Retinal pigment epithelial cell (primary cell): ENCODE measurements at regions not wholly inside any gene's neighbourhood (a gene's known extent, or its start where the extent isn't known, plus 50 kb on each side); places are given as distances from the start of the nearest gene placed in this dataset.

Experiments
- DNase-seq: peaks from one replicate; pipeline ENCODE4 v3.0.0-alpha.2; 2010; ENCODE audit warnings: low read depth
- H3K4me3 ChIP-seq: 2 replicates; pipeline ENCODE4 v1.5.1; 2011; ENCODE audit warnings: mild to moderate bottlenecking, low read length, control low read depth, moderate library complexity
- CTCF ChIP-seq: conservative IDR thresholded peaks from 2 replicates; pipeline ENCODE4 v1.5.1; 2011; ENCODE audit warnings: low read depth, low read length, control low read depth, inconsistent platforms

DNA sequence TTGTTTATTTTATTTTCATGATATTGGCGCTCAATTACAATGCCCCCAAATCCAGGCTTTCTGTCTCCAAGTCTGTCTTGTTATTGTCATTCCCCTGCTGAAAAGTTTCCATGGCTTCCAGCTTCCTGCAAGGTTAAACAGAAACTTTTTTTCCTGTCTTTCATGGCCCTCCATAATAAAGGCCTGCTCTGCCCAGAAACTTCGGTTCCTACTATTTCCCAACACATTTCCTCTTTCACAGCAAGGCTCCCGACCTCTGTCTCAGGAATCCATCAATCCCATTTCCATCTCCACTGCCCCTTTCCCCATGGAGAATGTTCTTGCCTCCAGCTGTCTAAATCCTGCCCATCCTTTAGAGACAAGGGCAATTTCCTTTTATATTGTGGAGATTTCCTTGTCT, 365.2 kb upstream of the JARID2 start:
- H3K4me3 ChIP-seq, result no peak overlapping the region
- no peak for DNase-seq
- no peak for TF ChIP-seq CTCF

DNA sequence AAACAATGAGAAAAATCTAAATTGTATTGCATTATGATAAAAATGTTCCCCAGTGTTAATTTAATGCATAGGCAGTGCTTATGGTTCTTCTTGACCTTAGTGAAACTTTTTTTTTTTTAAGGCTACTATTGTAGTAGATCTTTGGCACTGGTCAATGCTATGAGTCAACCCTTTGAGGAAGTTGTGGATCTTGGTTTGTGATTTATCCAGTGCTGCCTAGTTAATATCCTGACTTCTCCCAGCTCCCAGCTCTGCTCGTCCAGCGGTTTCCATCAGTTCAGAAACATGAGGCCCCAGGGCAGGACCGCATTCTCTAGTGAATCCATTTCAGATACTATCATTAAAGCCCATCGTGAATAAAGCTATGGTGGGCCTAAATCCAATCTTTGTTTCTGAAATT, 364.5 kb upstream of the JARID2 start:
- H3K4me3 ChIP-seq, result no peak overlapping the region
- no peak for TF ChIP-seq CTCF
- no peak for DNase-seq

GRCh38 chr6:14882394-14883026, 363.4 kb upstream of the JARID2 start:
- DNase-seq, result no peak
- no peak overlapping the region for H3K4me3 ChIP-seq
- TF ChIP-seq CTCF, result no peak

DNA sequence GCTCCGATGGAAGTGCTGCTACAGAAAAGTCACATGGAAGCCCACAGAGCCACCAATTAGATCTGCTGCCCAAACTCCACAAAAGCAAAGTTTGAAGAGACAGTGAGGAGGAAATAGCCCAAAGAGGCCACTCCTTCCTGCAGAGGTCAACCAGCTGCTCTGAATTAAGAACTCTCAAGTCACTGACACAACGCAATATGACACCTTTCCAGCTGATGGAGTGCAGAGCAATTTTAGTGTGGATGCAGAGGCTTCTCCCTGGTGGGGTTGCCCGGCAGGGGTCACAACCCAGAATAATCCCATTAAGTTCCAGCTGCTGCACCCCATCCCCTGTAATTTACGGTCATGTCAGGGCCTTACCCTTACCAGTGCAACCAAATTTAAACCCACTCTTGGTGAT, 361.9 kb upstream of the JARID2 start:
- TF ChIP-seq CTCF, result no peak
- no peak overlapping the region for H3K4me3 ChIP-seq
- no peak for DNase-seq

DNA sequence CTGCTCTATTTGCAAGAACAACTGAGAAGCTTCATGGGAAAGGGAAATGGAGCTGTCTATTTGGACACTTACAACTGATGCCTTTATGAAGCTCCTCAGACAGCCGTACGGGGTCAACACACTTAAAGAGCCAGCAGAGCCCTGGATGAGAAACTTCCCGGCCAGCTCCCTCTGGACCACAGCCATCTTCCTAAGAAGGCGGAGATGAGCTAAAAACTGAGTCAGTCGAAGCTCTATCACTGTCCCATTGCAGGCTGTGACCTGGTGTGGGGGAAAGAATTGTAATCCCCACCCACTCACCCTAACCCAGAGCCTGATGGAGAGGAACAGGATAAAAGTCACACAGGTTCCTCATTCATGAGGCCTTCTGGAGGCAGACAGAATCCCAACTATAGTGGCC, 360.4 kb upstream of the JARID2 start:
- TF ChIP-seq CTCF, result no peak
- no peak overlapping the region for H3K4me3 ChIP-seq
- no peak for DNase-seq

GRCh38 chr6:14887181-14887580, 358.7 kb upstream of the JARID2 start:
- no peak for DNase-seq
- H3K4me3 ChIP-seq, result no peak overlapping the region
- TF ChIP-seq CTCF, result no peak

DNA sequence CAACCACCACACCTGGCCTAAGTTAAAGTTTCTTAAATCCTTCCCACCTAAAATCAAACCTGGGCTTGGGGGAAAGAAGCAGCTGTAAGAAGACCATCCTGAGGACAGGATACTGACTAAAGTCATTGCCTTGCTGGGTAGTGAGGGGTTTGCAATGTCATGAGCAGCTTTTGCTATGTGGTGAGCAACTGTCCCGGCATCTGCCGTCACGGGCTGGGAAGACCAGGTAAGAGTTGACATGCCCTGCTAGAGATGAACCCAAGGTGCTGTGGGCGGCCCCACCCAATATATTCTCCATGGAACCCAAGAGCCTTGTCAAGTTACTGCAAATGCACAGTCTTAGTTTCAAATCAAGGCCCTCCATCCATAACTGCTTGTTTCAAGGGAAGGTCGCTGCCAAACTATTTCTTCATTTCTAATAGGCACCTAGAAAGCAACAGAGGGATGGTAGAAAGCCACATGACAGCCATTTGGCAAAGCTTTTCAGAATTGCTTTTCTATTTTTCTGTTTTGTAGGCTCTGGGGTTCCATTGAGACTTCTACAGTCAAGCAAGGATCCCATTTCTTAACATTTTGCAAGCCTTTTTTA, 357.8 kb upstream of the JARID2 start:
- DNase-seq, result no peak

More for the DNA sequence above, 357.8 kb upstream of the JARID2 start:
- TF ChIP-seq CTCF, result no peak
- no peak overlapping the region for H3K4me3 ChIP-seq
